CD1c-positive myeloid dendritic cell (primary cell): ENCODE measurements at regions not wholly inside any gene's neighbourhood (a gene's known extent, or its start where the extent isn't known, plus 50 kb on each side); places are given as distances from the start of the nearest gene placed in this dataset.
"Not testable (repeated sequence)": the region's sequence is repeated elsewhere in the genome, so short reads cannot be mapped to it uniquely, and the experiment has no call there.

Source experiments
- DNase-seq: peaks from one replicate; pipeline ENCODE4 v3.0.0-alpha.2; 2016; ENCODE audit errors: extremely low spot score

GRCh38 chr17:71192039-71192555, 928.7 kb upstream of the SOX9 start:
- DNase-seq: no peak

- DNase-seq: no peak
Observed at GRCh38 chr17:71192848-71193247, 928.0 kb upstream of the SOX9 start.

GRCh38 chr17:71200597-71200996, 920.2 kb upstream of the SOX9 start:
- no peak for DNase-seq

- DNase-seq: no peak
Observed at GRCh38 chr17:71201639-71202038, 919.2 kb upstream of the SOX9 start.

GRCh38 chr17:71202449-71202848, 918.4 kb upstream of the SOX9 start:
- no peak for DNase-seq

GRCh38 chr17:71203953-71204352, 916.9 kb upstream of the SOX9 start:
- no peak for DNase-seq

- not testable (repeated sequence) for DNase-seq
Observed at GRCh38 chr17:71205951-71206350, 914.9 kb upstream of the SOX9 start.

- DNase-seq: no peak
Observed at GRCh38 chr17:71208111-71208704, 912.6 kb upstream of the SOX9 start.

GRCh38 chr17:71213936-71214335, 906.9 kb upstream of the SOX9 start:
- DNase-seq: no peak

- no peak for DNase-seq
Observed at GRCh38 chr17:71217769-71218168, 903.1 kb upstream of the SOX9 start.

- DNase-seq: no peak
Observed at GRCh38 chr17:71224824-71225575, 895.8 kb upstream of the SOX9 start.

- DNase-seq: no peak
Observed at GRCh38 chr17:71227841-71228240, 893.0 kb upstream of the SOX9 start.

- no peak for DNase-seq
Observed at GRCh38 chr17:71229070-71229469, 891.8 kb upstream of the SOX9 start.

- DNase-seq: no peak
Observed at GRCh38 chr17:71232801-71233559, 887.8 kb upstream of the SOX9 start.

GRCh38 chr17:71234349-71234748, 886.5 kb upstream of the SOX9 start:
- DNase-seq: no peak

- no peak for DNase-seq
Observed at GRCh38 chr17:71237903-71238538, 882.8 kb upstream of the SOX9 start.

GRCh38 chr17:71247441-71248015, 873.3 kb upstream of the SOX9 start:
- no peak for DNase-seq

- DNase-seq: no peak
Observed at GRCh38 chr17:71251276-71251675, 869.5 kb upstream of the SOX9 start.

GRCh38 chr17:71251951-71252350, 868.9 kb upstream of the SOX9 start:
- no peak for DNase-seq

- no peak for DNase-seq
Observed at GRCh38 chr17:71252436-71252835, 868.4 kb upstream of the SOX9 start.

GRCh38 chr17:71257096-71257495, 863.7 kb upstream of the SOX9 start:
- DNase-seq: no peak
